ENCODE measurements at regions not wholly inside any gene's neighbourhood (a gene's known extent, or its start where the extent isn't known, plus 50 kb on each side); places are given as distances from the start of the nearest gene placed in this dataset.

GRCh38 chr20:23255716-23256385 lies 94.7 kb upstream of the NXT1 start:
- no peak for TF ChIP-seq POLR2AphosphoS5 (IDR thresholded peaks at IDR 0.05)
- TF ChIP-seq, protein P1, sequence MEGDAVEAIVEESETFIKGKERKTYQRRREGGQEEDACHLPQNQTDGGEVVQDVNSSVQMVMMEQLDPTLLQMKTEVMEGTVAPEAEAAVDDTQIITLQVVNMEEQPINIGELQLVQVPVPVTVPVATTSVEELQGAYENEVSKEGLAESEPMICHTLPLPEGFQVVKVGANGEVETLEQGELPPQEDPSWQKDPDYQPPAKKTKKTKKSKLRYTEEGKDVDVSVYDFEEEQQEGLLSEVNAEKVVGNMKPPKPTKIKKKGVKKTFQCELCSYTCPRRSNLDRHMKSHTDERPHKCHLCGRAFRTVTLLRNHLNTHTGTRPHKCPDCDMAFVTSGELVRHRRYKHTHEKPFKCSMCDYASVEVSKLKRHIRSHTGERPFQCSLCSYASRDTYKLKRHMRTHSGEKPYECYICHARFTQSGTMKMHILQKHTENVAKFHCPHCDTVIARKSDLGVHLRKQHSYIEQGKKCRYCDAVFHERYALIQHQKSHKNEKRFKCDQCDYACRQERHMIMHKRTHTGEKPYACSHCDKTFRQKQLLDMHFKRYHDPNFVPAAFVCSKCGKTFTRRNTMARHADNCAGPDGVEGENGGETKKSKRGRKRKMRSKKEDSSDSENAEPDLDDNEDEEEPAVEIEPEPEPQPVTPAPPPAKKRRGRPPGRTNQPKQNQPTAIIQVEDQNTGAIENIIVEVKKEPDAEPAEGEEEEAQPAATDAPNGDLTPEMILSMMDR (IDR thresholded peaks at IDR 0.05) = no peak
- TF ChIP-seq POLR2A (IDR thresholded peaks at IDR 0.05) = no peak
